Activated T-helper 1 cell treated with Interleukin-2 at 50 U/mL for 16 hours (primary cell): ENCODE measurements at regions not wholly inside any gene's neighbourhood (a gene's known extent, or its start where the extent isn't known, plus 50 kb on each side); places are given as distances from the start of the nearest gene placed in this dataset.
A peak's percentile ranks its signal among the peaks of the same experiment; 100 is the strongest.

ENCODE experiments used
- DNase-seq: peaks from one replicate; pipeline ENCODE4 v3.0.0-alpha.2; 2020; ENCODE audit warnings: low read depth

DNA sequence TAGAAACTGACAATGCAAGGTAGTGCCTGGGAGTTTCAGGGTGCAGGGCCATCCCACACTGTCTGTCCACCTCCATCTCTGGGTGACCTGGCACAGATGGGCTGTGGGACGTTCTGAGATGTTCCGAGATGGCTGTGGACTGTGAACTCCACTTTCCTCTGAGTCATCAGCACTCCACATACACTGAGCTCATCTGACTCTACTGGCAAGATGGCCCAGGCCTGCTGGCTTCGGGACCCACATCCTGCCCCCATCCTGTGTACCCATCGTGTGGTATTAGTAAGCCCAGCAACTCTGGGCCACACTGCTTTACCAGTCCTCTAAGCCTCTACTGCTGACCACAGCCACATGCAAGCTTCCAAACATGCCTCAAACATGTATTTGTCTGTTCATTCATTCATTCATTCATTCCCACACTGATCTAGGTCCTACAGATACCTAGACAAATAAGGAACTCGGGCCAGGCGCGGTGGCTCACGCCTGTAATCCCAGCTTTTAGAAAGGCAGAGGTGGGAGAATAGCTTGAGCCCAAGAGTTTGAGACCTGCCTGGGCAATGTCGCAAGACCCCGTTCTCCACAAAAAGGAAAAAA lies 124.8 kb upstream of the CXCR4 start:
- DNase-seq = peak; percentile 44

DNA sequence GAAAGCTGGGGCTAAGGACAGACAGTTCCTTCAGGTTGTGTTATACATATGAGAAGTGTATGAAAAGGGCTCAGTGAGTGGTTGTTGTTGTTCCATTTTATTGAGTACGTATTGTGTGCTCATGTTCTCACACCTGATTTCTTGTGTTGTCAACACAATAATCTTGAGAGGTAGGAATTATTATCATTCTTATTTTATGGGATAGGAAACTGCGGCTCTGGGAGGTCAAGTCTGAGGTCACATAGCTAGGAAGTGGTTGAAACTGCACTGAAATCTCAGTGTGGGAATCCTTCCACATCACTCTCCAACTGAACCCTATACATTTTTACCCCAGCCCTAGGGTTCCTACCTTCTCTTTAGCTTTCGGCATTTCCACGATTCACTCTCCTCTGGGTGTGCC lies 124.2 kb upstream of the CXCR4 start:
- DNase-seq = no peak

DNA sequence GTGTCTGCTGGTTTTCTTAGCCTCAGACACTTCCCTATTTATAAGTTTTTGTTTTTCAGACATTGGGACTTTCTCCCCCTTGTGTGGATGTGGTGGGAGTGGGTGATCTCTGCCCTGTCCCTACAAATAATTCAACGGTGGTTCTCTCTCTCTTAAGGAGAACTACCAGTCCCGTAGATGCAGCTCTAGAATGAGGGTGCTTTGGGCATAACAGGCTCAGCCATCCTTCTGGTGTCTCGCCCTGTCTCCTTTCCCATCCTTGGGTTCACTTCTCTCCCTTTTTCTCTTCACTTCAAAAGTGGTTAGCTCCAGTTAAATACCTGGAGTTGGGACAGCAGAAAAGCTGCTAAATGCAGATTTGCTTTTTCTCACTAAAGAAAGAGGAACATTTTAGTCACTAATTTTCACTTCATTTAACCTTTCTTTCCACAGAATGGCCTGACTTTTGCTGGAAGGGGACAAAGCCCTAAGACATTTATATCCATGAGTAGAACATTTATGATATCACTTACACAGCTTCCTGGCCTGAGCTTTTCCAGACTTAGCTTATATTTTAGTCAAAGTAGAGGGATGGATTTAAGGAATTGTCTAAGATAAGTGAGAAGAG lies 121.2 kb upstream of the CXCR4 start:
- DNase-seq = no peak

DNA sequence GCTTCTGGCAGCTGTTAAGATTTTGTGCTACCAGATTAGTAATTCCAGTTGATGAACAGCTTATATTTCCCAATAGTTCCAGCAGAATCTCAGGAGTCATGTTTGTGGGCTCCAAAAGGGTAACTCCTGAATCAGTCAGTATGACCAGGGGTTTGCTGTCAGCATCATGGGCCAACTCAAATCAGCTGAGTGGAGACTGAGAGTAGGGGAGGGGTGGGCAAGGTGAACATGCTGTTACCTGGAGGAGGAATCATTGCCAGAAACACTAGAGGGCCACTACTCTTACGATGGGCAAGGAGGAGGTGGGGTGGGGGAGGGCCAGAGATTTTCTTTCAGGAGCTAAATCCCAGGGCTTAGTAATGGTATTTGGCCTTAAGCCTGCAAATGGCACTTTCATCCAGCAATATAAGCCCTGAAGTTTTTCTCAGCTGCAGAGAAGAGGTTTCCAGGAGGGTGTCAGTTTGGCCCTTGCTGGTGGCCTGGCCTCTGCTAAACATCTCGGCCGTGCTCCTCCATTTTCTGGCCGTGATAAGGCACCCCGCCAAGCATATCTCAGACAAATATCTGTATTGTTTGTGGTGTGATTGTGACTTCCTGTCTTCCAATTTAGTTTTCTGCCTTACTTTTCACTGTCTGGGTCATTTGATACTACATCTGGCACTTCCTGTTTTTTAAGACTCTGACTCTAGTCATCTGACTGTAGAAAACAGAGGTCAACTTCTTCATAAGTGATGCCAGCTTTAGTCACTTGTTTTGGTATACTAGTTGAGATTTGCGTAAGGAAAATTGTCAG lies 120.5 kb upstream of the CXCR4 start:
- peak; percentile 35 for DNase-seq

DNA sequence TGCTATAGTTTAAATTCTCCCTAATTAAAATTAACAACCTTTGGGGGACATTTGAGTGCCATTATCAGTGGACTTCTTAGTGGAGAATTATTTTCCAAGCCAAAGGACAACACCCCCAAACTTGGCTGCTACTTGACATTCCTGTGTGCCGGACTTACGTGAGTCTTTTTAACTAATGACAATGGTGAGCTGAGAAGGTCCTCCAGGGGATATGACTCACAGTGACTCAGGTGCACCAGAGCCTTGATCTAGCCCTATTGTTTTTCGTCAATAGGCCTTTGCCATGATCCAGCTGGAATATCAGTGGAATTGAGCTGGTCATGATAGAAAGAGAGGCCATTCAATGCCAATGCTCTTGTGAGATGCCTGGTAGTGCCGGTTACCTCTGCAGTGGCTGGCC lies 118.1 kb upstream of the CXCR4 start:
- no peak for DNase-seq

DNA sequence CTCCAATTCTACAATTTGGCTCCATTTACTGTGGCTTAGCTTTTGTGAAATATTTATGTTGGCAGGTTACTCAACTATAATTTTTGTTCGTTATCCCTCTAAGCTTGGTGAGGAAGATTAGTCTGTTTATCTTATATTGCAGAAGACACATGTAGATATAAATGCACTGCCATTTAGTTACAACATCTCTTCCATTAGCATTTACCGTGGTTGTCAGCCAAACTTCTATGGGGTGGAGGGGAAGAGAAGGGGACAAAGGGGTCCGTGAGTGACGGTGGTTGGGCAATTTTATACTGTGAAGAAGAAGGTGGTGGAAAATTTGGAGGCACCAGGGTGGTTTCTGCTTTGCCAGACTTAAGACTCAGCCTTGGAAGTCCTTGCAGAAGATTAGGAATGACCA lies 117.6 kb upstream of the CXCR4 start:
- DNase-seq = no peak

DNA sequence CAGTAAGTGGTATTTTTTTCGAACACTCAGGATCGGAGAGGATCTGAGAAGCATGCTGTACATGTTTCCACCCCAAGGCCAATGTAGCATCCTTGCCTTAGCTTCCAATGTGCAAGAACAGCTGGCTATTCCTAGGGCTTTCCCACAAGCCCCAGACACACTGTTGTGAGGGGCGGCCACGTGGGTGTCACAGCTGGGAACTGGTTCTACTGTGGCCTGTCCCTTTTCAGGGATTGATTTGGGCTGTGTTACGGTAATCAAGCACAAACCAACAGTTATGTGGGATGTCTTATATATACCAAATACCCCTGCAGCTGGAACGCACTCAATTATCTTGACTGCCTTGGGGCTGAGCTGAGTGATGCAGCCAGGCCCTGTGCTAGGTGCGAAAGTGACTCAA lies 116.3 kb upstream of the CXCR4 start:
- DNase-seq = no peak

DNA sequence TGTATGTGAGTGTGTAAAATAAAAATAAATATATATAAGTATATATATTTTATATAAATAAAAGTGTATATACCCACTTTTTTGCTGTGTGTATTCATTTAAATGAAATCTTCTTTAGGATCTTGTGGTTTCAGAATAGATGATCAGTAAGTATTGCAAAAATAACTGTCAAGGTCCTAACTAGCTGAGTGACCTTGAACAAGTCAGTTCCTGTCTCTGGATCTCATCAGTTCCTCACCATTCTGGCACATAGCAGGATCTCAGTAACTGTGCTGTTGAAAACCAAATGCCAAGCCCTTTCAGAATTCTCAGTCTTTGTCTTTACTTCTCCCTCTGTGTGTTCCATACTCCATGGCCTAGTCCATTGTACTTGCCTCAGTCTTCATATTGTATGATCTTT lies 115.3 kb upstream of the CXCR4 start:
- DNase-seq = no peak

DNA sequence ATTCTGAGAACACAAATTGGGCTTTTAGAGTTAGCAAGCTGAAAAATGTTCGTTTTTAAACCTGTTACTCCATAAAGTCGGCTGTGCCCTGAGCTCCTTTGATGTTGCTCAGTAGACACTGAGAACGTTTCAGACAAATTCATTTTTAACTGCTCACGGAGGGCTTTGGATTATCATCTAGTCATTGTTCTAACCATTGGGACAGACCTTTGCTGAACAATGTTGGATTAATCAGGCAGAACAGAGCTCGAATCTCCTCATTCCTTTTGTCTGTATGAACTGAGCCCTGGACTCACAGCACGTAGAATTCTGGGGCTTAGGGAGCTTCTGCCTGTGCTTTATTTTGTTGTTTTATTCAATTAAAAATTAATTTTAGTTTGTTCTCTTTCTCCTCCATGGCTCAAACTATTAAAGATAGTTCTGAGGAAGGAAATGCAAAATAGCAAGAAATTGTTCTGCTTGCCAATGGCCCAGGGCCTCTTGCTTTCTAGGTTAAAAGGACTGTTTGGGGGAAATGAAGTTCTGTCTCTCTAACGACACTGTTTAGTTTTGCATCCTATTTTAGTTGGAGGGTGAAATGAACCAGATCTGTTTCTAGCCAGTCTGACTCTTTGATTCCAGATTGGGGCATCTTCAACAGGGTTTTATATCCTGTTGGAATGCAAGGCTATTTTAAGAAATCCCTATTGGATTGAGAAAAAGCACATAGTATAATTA lies 114.7 kb upstream of the CXCR4 start:
- no peak for DNase-seq

DNA sequence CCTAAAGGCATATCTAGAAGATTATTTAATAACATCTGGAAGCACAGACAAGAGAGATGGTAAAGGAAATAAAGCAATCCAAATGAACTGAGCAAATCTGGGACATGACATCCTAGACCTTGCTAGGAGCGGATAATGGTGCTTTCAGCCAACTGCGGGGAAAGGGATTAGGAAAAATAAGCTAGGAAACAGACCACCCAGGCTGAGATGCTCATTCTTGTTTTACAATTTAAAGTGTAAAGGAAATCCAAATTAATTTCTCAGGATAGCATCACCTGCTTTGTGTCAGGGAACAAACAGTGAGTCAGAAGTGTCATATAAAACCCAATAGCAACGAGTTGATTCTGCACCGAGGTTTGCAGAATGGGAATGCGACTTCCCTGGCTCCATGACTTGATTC lies 112.5 kb upstream of the CXCR4 start:
- DNase-seq = no peak

DNA sequence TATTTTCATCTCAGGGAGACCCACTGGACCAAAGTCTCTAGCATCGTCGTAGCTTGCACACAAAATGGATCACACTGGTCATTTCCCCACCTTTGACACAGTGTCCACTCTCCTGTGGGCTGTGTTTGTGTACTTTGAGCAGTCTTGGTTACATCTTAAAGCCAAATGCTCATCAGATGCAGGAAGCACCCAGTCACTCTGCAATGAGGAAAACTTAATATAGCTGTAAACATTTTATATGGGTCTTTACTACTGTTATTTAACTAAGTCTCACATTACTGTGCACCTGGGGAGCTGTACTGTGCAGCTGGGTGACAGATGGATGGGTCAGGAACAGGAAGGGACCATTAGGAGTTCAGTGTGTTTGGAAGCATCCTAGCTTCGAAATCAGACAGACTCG lies 109.0 kb upstream of the CXCR4 start:
- DNase-seq = no peak

DNA sequence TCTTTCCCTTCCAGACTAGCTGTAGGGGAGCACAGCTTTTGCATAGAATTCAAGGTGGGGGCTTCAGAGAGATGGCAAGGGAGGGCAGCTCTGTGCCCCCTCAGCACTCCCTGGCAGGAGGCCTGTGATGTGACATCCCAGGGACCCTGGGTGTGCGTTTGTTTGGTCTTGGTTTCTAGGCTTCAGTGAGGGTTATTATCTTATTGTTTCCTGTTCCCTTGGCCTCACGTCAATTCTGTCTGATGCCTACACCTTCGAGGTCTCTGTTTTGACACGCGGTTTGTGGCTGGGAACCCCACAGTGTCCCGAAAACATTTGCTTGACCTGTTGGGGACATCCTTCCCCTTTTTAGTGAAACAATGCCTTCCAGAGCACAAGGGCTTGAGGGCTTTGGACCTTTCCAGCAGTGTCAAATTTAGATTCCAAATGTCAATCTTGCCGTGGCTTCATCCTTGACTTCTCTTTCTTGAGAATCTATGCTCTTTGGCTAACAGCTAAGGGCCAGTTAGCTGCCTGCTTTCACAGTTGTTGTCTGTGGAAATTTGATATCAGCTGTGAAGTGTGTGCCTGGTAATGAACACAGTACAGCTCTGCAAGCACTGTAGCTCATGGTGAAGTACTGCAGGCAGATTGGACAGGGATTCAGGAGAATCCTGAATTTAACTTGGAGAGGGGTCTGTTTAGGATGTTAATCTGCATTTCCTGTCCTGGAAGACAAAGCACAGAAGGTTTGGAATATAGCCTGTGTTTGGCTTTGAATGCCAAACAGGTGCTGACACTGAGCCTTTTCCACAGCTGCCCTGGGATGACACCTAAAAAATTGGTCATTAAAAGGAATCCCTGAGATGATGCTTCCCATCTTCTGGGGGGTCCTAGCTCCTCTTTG lies 108.2 kb upstream of the CXCR4 start:
- no peak for DNase-seq

DNA sequence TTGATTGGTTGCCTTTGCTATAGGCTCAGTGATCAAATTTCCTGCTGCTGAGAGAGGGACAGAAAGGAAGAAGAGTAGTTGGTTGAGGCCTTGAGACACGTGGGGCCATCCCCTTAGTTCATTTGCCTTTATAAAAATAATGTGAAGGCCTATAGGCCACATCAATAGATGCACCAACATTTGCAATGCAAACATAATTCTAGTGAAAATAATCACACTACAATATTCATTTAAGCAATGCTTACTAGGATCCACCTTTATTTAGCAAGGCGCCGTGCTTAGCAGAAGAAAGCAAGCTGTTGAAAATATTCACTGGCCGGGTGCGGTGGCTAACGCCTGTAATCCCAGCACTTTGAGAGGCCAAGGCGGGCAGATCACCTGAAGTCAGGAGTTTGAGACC lies 105.3 kb upstream of the CXCR4 start:
- no peak for DNase-seq

DNA sequence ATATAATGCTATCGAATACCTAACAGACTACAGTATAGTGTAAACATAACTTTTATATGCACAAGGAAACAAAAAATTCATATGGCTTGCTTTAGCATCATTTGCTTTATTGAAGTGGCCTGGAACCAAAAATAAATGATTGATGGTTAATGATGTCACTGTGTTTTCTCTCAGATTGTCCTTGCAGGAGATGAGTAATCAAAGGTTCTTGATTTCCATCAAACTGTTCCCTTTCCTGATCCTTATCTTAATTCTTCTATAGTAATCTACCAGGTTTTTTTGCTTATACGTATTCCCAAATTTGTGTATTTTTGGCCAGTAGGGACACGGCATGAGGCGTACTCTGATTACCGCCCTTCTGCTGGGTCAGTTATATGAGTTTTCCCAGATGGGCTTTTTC lies 104.9 kb upstream of the CXCR4 start:
- DNase-seq = no peak

DNA sequence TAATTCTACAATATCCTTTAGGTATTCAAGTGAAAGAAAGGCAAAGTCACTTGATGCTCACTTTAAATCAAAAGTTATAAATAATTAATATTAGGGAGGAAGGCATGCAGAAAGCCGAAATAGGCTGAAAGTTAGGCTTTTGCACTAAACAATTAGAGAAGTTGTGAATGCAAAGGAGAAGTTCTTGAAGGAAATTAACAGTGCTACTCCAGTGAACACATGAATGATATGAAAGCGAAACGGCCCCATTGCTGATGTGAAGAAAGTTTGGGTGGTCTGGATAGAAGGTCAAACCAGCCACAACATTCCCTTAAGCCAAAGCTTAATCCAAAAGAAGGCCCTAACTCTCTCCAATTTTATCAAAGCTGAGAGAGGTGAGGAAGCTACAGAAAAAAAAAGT lies 103.1 kb upstream of the CXCR4 start:
- no peak for DNase-seq

DNA sequence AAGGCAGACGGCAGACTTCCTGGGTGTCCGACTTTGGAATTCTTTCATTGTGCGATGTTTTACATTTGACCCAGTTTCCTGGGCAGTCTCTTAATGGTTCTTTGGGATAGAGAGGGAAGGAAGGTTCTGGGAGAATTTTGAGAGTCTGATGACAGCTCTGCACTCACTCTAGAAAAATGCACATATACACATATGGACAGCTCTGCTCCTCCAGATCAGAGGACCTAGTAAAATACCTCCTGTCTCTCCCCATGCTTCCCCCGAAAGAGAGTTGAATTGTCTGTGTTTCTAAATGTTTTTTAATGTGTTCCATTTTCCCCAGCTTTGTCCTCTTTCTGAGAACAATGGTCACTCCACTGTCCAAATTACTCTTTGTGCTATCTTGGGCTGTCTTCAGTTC lies 102.0 kb upstream of the CXCR4 start:
- no peak for DNase-seq

DNA sequence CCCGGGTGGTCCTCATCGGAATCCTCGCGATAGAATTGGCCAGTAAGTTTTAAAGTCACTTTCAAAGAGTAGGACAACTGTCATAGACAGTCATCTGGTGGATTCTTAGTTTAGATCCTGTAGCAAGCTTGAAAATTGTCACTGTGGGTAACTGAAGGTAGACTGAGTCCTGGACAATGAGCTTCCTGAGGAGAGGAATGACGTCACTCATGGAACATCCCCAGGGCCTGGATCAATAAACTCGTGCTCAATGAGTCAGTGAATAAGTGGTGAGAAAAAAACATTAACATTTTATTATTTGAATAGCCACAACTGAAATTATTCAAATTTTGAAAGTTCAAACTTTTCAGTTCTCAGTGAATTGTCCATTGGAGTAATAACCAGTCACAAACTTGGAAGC lies 101.4 kb upstream of the CXCR4 start:
- no peak for DNase-seq

DNA sequence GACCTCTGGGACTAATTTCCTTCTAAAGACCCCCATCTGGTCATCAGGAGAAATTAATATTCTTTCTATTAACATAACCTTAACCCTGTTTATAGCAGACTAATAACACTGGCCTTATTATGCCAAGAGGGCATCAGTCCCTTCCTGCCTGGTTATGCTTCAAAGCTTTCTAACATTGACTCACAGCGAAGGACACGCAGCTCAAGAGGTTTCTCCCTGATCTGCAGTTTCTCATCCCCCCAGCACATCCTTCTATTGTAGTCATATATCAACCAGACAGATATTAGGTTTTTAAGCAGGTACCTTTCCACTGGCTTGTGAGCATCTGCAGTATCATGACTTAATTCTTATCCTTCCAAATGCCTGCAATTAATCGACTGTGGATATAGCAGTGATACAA lies 100.0 kb upstream of the CXCR4 start:
- no peak for DNase-seq

DNA sequence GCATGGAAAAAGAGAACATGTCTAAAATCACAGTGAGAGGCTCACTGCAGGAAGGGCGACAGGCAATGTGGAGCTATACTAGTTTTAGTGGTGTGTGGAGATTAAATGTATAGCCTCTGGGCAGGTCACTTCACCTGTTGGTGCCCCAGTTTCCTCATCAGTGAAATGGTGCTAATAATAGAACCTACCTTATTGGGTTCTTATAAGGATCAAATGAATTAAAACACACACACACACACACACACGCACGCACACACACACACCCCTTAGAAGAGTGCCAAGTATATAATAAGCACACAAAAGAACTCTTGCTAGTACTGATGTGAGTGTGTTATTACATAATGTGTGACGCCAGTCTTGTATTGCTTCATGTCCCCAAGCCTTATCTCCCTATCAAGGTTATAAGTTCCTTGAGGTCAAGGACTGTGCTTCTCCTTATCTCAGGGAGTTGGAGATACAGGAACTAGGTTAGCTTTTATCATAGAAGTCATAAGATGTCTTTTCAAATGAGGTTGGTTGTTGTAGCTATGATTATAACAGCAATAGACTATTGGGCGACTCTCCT lies 98.0 kb upstream of the CXCR4 start:
- DNase-seq = no peak

DNA sequence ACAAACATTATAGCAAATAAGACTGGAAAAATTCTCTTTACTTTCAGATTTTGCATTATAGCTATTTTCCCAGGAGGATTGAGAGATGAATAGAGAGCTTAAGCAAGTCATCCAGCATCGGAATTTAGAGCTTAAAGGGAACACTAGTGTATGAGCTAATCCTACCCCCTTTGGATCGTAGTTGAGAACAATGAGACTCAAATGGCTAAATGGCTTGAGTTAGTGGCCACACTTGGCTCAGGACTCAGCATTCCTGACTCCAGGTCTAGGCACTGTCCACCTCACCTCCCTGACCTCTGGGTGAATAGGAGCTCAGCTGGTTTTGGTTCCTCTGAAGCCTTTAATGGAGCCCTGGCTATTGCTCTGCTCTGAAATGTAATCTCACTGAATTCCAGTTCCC lies 97.5 kb upstream of the CXCR4 start:
- DNase-seq = no peak

DNA sequence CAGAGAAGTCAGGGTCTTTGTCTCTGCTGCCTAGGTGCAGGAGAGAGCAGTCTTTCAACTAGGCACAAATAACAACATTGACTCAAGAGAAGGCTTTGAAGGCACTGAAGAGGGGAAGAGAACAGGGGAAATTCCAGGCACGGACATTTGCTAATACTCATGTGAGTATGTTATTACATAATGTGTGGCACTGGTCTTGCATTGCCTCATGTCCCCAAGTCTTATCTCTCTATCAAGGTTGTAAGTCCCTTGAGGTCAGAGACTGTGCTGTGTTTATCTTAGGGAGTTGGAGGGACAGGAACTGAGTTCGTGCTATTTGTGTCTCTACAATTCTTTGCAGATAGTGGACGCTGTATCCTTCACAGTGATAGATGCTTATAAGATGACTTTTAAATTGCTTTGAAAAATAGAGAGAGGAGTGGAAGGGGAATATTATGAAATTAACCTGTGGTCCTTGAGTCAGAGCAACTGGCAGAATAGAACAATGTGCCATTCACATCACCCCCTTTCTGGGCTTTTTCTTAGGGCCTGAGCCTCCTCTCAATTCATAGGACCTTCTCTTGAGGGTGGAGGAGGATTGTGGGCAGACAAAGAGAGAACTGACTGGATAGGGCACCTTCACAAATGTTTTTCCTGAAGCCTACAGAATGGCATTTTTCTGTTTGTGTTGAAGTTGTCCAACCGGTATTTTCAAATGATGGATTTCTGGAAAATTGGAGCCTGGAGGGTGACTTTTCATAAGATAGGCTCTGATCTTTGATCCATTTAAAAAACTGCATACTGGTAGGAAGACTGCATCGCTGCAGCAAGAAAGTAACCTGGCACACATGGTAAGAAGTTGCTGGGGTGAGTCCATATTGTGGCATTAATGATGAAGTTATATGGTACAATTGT lies 96.6 kb upstream of the CXCR4 start:
- DNase-seq = no peak
